Tibial nerve (tissue), 4 donors: ENCODE measurements at regions not wholly inside any gene's neighbourhood (a gene's known extent, or its start where the extent isn't known, plus 50 kb on each side); places are given as distances from the start of the nearest gene placed in this dataset.

Source experiments
- DNase-seq, 2 donors: peaks; one replicate each; pipeline ENCODE4 v3.0.0-alpha.2; 2019; ENCODE audit warnings: low spot score in 2 of 2
- H3K27ac ChIP-seq, 4 donors: fragments of 200-600 bp; sonication (generic) in 3 of 4; one replicate each; pipeline ENCODE4 v1.5.1; 2017 to 2019; ENCODE audit warnings: mild to moderate bottlenecking in 1 of 4
- H3K27me3 ChIP-seq, 2 donors: fragments of 200-600 bp; sonication (generic) in 1 of 2; one replicate each; pipeline versions ENCODE4 v1.5.1 to v1.6.0; 2017 to 2019
- H3K36me3 ChIP-seq, 3 donors: fragments of 200-600 bp; sonication (generic); one replicate each; pipeline ENCODE4 v1.5.1; 2018 to 2019
- H3K4me1 ChIP-seq, 4 donors: fragments of 200-600 bp; sonication (generic) in 3 of 4; one replicate each; pipeline ENCODE4 v1.5.1; 2017 to 2019
- H3K4me3 ChIP-seq, 4 donors: fragments of 200-600 bp; sonication (generic) in 3 of 4; one replicate each; pipeline ENCODE4 v1.5.1; 2017 to 2019; ENCODE audit warnings: mild to moderate bottlenecking in 1 of 4, moderate library complexity in 1 of 4
- H3K9me3 ChIP-seq, 4 donors: fragments of 200-600 bp; sonication (generic) in 3 of 4; one replicate each; pipeline ENCODE4 v1.5.1; 2017 to 2019
- EP300 ChIP-seq, 2 donors: sonication (generic); formaldehyde crosslinking; IDR thresholded peaks; one replicate each; pipeline ENCODE4 v1.6.1; 2017; ENCODE audit warnings: antibody characterized with exemption in 2 of 2, mild to moderate bottlenecking in 1 of 2
- POLR2A ChIP-seq, 2 donors: fragments of 450-650 bp; IDR thresholded peaks; one replicate each; pipeline ENCODE4 v1.6.1; 2017; ENCODE audit warnings: antibody characterized with exemption in 2 of 2, mild to moderate bottlenecking in 2 of 2, moderate library complexity in 2 of 2
- WGBS, 2 donors: methylation state at CpG; one replicate each; pipeline ENCODE4 v1.1.5; 2018; 5-methylcytosine and 5-hydroxymethylcytosine counted together
- TF ChIP-seq, protein P1 (sequence below), 5 experiments: fragments of 200-600 bp in 3 of 5; fragments of 450-650 bp in 2 of 5; sonication (generic) in 3 of 5; IDR thresholded peaks; one replicate each; pipeline ENCODE4 v1.5.1; 2016 to 2019; ENCODE audit warnings: antibody characterized with exemption in 5 of 5, mild to moderate bottlenecking in 3 of 5, moderate library complexity in 2 of 5

DNA sequence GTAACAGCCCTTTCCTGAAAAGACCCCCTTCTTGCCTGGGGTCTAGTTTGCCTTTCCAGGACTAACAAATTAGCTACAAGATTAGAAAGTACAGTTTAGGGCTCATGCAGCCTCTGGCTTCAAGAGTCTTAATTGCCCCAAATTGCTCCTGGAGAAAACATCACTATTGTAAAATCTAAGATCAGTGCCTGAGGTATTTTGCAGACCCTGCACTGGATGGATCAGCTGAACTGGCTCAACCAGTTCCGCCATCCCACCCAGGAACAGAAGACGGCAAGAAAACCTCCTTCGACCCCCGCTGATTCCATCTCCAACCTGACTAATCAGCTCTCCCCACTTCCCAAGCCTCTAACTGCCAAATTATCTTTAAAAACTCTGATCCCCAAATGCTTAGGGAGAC lies 236.5 kb upstream of the KCNG1 start:
- H3K27me3 ChIP-seq = no peaks in the 10 kb centered on the region
- no peaks in the 10 kb centered on the region for H3K36me3 ChIP-seq
- no peaks in the 10 kb centered on the region for H3K4me1 ChIP-seq
- H3K27ac ChIP-seq = no peak overlapping the region
- H3K9me3 ChIP-seq = no peaks in the 10 kb centered on the region
- 83 to 89% methylated on average over 4 of the region's 4 CpGs for WGBS, 2 donors
- TF ChIP-seq EP300 (IDR thresholded peaks at IDR 0.05) = no peak
- TF ChIP-seq POLR2A (IDR thresholded peaks at IDR 0.05) = no peak
- TF ChIP-seq, protein P1, sequence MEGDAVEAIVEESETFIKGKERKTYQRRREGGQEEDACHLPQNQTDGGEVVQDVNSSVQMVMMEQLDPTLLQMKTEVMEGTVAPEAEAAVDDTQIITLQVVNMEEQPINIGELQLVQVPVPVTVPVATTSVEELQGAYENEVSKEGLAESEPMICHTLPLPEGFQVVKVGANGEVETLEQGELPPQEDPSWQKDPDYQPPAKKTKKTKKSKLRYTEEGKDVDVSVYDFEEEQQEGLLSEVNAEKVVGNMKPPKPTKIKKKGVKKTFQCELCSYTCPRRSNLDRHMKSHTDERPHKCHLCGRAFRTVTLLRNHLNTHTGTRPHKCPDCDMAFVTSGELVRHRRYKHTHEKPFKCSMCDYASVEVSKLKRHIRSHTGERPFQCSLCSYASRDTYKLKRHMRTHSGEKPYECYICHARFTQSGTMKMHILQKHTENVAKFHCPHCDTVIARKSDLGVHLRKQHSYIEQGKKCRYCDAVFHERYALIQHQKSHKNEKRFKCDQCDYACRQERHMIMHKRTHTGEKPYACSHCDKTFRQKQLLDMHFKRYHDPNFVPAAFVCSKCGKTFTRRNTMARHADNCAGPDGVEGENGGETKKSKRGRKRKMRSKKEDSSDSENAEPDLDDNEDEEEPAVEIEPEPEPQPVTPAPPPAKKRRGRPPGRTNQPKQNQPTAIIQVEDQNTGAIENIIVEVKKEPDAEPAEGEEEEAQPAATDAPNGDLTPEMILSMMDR (IDR thresholded peaks at IDR 0.05) = no peak
- no peak for DNase-seq
- H3K4me3 ChIP-seq = no peak overlapping the region

DNA sequence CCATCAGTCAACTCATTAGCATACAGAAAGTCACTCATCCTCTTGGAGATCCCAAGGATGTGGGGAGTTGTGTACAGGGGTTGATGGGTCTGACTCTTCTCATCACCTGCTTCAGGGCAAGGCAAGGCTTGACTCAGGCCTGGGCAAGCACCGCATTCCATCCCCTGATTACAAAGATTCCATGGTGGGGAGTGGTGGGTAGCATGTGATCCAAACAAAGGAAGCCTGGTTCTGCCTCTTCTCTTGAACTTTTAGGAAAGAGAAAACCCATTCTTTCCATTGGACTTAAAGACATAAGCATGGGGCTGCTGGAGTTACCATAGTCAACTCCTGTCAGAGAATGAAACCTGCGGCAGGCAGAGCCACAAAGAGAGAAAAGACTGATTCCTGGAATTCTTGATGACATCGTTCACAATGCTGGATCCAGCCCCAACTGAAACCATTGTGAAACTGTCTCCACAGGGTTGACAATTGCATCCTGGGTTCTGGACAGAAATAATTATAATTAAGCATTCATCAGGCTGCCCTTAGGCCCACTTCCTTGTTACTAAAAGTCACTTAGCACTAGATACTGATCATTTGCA lies 235.8 kb upstream of the KCNG1 start:
- H3K9me3 ChIP-seq = no peaks in the 10 kb centered on the region
- WGBS, 2 donors = 68 to 73% methylated on average over 2 to 3 of the region's 3 CpGs
- no peak overlapping the region for H3K4me3 ChIP-seq
- H3K4me1 ChIP-seq = no peaks in the 10 kb centered on the region
- DNase-seq = no peak
- no peaks in the 10 kb centered on the region for H3K27me3 ChIP-seq
- H3K27ac ChIP-seq = no peak overlapping the region
- no peak for TF ChIP-seq EP300 (IDR thresholded peaks at IDR 0.05)
- no peak for TF ChIP-seq POLR2A (IDR thresholded peaks at IDR 0.05)
- TF ChIP-seq, protein P1 (IDR thresholded peaks at IDR 0.05) = no peak
- H3K36me3 ChIP-seq = no peaks in the 10 kb centered on the region

DNA sequence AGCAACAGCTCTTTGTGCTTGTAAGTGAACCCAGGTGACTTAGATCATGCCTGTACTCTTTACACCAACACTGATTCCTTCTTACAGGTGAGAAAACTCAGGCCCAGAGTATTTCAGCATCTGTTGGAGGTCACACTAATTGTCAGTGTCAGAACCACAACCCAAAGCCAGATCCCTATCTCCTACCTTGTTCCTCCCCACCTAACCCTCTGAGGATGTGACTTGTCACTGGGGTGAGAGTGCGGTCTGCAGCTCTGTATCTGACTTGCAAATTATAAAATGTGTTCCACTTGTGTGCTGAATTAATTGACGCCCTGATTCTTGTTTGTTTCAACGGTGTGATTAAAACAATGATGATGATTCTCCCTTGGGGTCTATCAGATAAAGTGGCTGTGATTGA lies 232.5 kb upstream of the KCNG1 start:
- H3K27ac ChIP-seq = no peak overlapping the region

DNA sequence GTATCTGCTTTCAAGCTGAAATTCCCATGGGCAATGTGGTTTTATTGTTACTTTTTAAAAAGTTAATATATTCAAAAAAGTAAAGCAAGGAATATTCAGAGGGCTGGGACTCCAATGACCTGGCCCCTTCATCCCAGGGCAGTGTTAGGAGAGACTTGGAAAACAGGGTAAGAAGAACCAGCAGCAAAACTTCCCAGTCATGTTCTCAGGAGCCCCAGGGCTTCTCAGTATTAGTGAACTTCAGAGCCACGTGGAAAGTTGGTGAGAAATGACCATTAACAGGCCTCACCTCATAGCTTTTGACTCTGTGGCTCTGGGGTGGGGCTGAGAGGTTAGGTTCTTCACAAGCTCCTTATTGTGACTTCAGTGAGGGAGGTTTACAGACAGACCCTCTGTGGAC lies 230.4 kb upstream of the KCNG1 start:
- H3K27ac ChIP-seq = no peak overlapping the region
- 10 to 21% methylated on average over 1 of the region's 1 CpG for WGBS, 2 donors
- TF ChIP-seq POLR2A (IDR thresholded peaks at IDR 0.05) (no peak), EP300 (IDR thresholded peaks at IDR 0.05) (no peak)
- H3K27me3 ChIP-seq = no peaks in the 10 kb centered on the region
- no peak for DNase-seq
- H3K9me3 ChIP-seq = no peaks in the 10 kb centered on the region
- no peaks in the 10 kb centered on the region for H3K36me3 ChIP-seq
- H3K4me1 ChIP-seq = no peaks in the 10 kb centered on the region
- H3K4me3 ChIP-seq = no peak overlapping the region

More for the DNA sequence above, 232.5 kb upstream of the KCNG1 start:
- no peak for DNase-seq
- H3K36me3 ChIP-seq = no peaks in the 10 kb centered on the region
- H3K4me1 ChIP-seq = no peaks in the 10 kb centered on the region
- H3K27me3 ChIP-seq = no peaks in the 10 kb centered on the region
- H3K4me3 ChIP-seq = no peak overlapping the region
- WGBS, 2 donors = 74 to 78% methylated on average over 3 of the region's 3 CpGs
- TF ChIP-seq, protein P1 (IDR thresholded peaks at IDR 0.05) = no peak
- TF ChIP-seq POLR2A (IDR thresholded peaks at IDR 0.05) = no peak
- no peak for TF ChIP-seq EP300 (IDR thresholded peaks at IDR 0.05)
- no peaks in the 10 kb centered on the region for H3K9me3 ChIP-seq

DNA sequence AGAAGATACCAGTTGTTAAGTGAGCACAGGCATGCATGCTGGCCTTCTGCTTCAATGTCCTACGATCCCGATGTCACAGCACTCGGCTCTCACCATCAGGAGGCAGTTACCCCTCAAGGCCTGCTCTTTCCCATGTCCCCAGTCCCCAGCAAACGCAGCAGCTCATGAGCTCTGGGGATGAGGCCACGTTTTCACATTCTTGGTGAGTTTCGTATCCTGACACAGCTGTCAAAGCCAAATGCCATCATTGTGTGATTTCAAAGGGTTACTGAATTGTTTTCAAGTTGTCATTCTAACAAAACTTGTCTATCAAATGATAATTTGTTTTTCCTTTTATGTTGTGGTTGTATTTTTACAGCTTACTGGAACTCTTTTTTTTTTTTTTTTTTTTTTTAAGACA lies 226.9 kb upstream of the KCNG1 start:
- Histone ChIP-seq H3K4me3 (no peak overlapping the region), H3K36me3 (no peaks in the 10 kb centered on the region), H3K27me3 (no peaks in the 10 kb centered on the region), H3K4me1 (no peaks in the 10 kb centered on the region), H3K9me3 (no peaks in the 10 kb centered on the region), H3K27ac (no peak overlapping the region)
- 48 to 50% methylated on average over 6 of the region's 6 CpGs for WGBS, 2 donors
- DNase-seq = no peak
- TF ChIP-seq, protein P1 (IDR thresholded peaks at IDR 0.05) = no peak
- no peak for TF ChIP-seq EP300 (IDR thresholded peaks at IDR 0.05)
- TF ChIP-seq POLR2A (IDR thresholded peaks at IDR 0.05) = no peak

DNA sequence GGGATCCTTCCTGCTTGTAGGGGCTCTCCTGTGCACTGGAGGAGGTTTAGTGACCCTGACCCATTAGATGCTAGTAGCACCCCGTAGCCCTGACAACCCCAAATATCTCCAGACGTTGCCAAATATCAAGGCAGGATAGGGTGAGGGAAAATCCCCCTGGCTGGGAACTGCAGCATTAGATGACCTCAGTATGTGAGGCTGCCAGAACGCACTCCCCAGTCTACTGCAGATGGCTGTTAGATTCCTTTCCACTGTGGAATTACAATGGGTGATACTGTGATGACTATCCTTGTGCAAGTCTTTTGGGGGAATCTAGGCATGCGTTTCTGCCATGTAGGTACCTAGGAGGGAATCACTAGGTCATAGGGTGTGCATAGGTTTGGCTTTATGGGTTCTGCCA lies 226.3 kb upstream of the KCNG1 start:
- no peak for DNase-seq
- no peak for TF ChIP-seq POLR2A (IDR thresholded peaks at IDR 0.05)
- no peak for TF ChIP-seq EP300 (IDR thresholded peaks at IDR 0.05)
- TF ChIP-seq, protein P1 (IDR thresholded peaks at IDR 0.05) = no peak
- 32 to 48% methylated on average over 4 of the region's 4 CpGs for WGBS, 2 donors
- Histone ChIP-seq H3K4me3 (no peak overlapping the region), H3K27ac (no peak overlapping the region), H3K27me3 (no peaks in the 10 kb centered on the region), H3K36me3 (no peaks in the 10 kb centered on the region), H3K4me1 (no peaks in the 10 kb centered on the region), H3K9me3 (no peaks in the 10 kb centered on the region)
